GM21723 (cell line): ENCODE measurements at regions not wholly inside any gene's neighbourhood (a gene's known extent, or its start where the extent isn't known, plus 50 kb on each side); places are given as distances from the start of the nearest gene placed in this dataset.

Experiments
- ATAC-seq: cut with Tn5 transposase; IDR thresholded peaks from one replicate; pipeline ENCODE4 v1.9.1; 2021; ENCODE audit warnings: mild to moderate bottlenecking, moderate library complexity; ENCODE audit not compliant: unreplicated experiment

- no peak for ATAC-seq
Observed at GRCh38 chr10:1992930-1993329, 255.6 kb upstream of the ADARB2 start.

GRCh38 chr10:1989090-1989489 is 251.8 kb upstream of the ADARB2 start:
- ATAC-seq = no peak

- ATAC-seq = no peak
Observed at GRCh38 chr10:1981976-1982375, 244.7 kb upstream of the ADARB2 start.

GRCh38 chr10:1980459-1980858 is 243.1 kb upstream of the ADARB2 start:
- ATAC-seq = no peak

GRCh38 chr10:1978584-1978983 is 241.3 kb upstream of the ADARB2 start:
- ATAC-seq = no peak

- ATAC-seq = no peak
Observed at GRCh38 chr10:1977461-1977860, 240.1 kb upstream of the ADARB2 start.

- ATAC-seq = no peak
Observed at GRCh38 chr10:1972406-1972805, 235.1 kb upstream of the ADARB2 start.

- no peak for ATAC-seq
Observed at GRCh38 chr10:1968257-1969033, 231.1 kb upstream of the ADARB2 start.

- ATAC-seq = no peak
Observed at GRCh38 chr10:1966712-1967376, 229.5 kb upstream of the ADARB2 start.

GRCh38 chr10:1964476-1964875 is 227.2 kb upstream of the ADARB2 start:
- no peak for ATAC-seq

- ATAC-seq = no peak
Observed at GRCh38 chr10:1963341-1963740, 226.0 kb upstream of the ADARB2 start.

- no peak for ATAC-seq
Observed at GRCh38 chr10:1961989-1962388, 224.7 kb upstream of the ADARB2 start.

- no peak for ATAC-seq
Observed at GRCh38 chr10:1960982-1961381, 223.7 kb upstream of the ADARB2 start.

- no peak for ATAC-seq
Observed at GRCh38 chr10:1957057-1957456, 219.7 kb upstream of the ADARB2 start.

- no peak for ATAC-seq
Observed at GRCh38 chr10:1954300-1954699, 217.0 kb upstream of the ADARB2 start.

GRCh38 chr10:1952126-1953095 is 215.1 kb upstream of the ADARB2 start:
- no peak for ATAC-seq

- no peak for ATAC-seq
Observed at GRCh38 chr10:1950803-1951495, 213.6 kb upstream of the ADARB2 start.

- ATAC-seq = no peak
Observed at GRCh38 chr10:1947464-1948003, 210.2 kb upstream of the ADARB2 start.

GRCh38 chr10:1944487-1944886 is 207.2 kb upstream of the ADARB2 start:
- no peak for ATAC-seq

- no peak for ATAC-seq
Observed at GRCh38 chr10:1942478-1942877, 205.2 kb upstream of the ADARB2 start.
